ENCODE measurements at regions not wholly inside any gene's neighbourhood (a gene's known extent, or its start where the extent isn't known, plus 50 kb on each side); places are given as distances from the start of the nearest gene placed in this dataset.

DNA sequence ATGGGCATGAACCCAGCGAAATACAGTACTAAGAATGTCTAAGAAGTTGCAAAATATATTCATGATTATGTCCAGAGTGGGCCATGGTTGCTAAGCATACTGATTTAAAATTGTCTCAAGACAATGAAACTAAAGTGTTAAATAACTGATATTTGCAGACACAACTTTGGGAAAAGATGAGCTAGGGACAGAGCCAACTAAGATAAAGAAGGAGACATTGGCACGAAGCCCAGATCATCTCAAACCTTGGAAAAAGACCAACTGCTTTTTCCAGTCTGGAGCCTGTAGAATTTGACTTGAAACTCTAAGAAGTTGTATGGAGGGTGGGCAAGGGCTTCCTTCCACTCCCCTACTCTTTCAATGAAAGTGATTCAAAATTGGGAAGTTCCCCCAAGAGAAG, 108.5 kb upstream of the GLRA2 start:
- TF ChIP-seq, protein P1, sequence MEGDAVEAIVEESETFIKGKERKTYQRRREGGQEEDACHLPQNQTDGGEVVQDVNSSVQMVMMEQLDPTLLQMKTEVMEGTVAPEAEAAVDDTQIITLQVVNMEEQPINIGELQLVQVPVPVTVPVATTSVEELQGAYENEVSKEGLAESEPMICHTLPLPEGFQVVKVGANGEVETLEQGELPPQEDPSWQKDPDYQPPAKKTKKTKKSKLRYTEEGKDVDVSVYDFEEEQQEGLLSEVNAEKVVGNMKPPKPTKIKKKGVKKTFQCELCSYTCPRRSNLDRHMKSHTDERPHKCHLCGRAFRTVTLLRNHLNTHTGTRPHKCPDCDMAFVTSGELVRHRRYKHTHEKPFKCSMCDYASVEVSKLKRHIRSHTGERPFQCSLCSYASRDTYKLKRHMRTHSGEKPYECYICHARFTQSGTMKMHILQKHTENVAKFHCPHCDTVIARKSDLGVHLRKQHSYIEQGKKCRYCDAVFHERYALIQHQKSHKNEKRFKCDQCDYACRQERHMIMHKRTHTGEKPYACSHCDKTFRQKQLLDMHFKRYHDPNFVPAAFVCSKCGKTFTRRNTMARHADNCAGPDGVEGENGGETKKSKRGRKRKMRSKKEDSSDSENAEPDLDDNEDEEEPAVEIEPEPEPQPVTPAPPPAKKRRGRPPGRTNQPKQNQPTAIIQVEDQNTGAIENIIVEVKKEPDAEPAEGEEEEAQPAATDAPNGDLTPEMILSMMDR (IDR thresholded peaks at IDR 0.05) = no peak
- no peak for TF ChIP-seq POLR2AphosphoS5 (IDR thresholded peaks at IDR 0.05)
- TF ChIP-seq POLR2A (IDR thresholded peaks at IDR 0.05; ENCODE audit: low read depth) = no peak
- no peak for TF ChIP-seq EP300 (IDR thresholded peaks at IDR 0.05)

All from esophagus muscularis mucosa (tissue), 4 donors.